ENCODE measurements at regions not wholly inside any gene's neighbourhood (a gene's known extent, or its start where the extent isn't known, plus 50 kb on each side); places are given as distances from the start of the nearest gene placed in this dataset.

- Histone ChIP-seq H3K4me3 (no peak overlapping the region), H3K36me3 (replicated peaks; ENCODE audit: insufficient read depth, low read depth) (no peaks in the 10 kb centered on the region), H3K79me2 (no peaks in the 10 kb centered on the region), H2AFZ (no peak overlapping the region), H3K27ac (no peak overlapping the region), H3K9me3 (ENCODE audit: low read depth) (no peaks in the 10 kb centered on the region), H4K20me1 (ENCODE audit: insufficient read depth, poor library complexity, severe bottlenecking) (no peaks in the 10 kb centered on the region), H3K9me2 (replicated peaks; ENCODE audit: insufficient read depth) (no peaks in the 10 kb centered on the region), H3K4me1 (ENCODE audit: insufficient read depth) (no peaks in the 10 kb centered on the region), H3K27me3 (peaks cover 23% of the 10 kb centered on the region), H3K4me2 (no peak overlapping the region)
- TF ChIP-seq CTCF (IDR thresholded peaks at IDR 0.05; ENCODE audit: poor library complexity), result no peak
- no peak for TF ChIP-seq EZH2phosphoT487 (IDR thresholded peaks at IDR 0.05; ENCODE audit: low read depth, severe bottlenecking, unreplicated experiment)
- TF ChIP-seq EZH2 (IDR thresholded peaks at IDR 0.05; ENCODE audit: borderline replicate concordance), result no peak
- WGBS (ENCODE audit: low lambda C conversion rate, missing lambda C conversion rate), result 97% methylated on average over 2 of the region's 2 CpGs
- no peak for DNase-seq (ENCODE audit: low spot score)
Measured at GRCh38 chr14:101681795-101682194, 79.7 kb upstream of the PPP2R5C start.

- H3K27me3 ChIP-seq, result peaks cover 26% of the 10 kb centered on the region
- no peak for TF ChIP-seq EZH2phosphoT487 (IDR thresholded peaks at IDR 0.05; ENCODE audit: low read depth, severe bottlenecking, unreplicated experiment)
- TF ChIP-seq CTCF (IDR thresholded peaks at IDR 0.05; ENCODE audit: poor library complexity), result no peak
- TF ChIP-seq EZH2 (IDR thresholded peaks at IDR 0.05; ENCODE audit: borderline replicate concordance), result no peak
Measured at GRCh38 chr14:101683365-101683764, 78.1 kb upstream of the PPP2R5C start.

GRCh38 chr14:101687756-101688546 lies 73.6 kb upstream of the PPP2R5C start:
- Histone ChIP-seq H3K79me2 (no peaks in the 10 kb centered on the region), H3K9me2 (replicated peaks; ENCODE audit: insufficient read depth) (no peaks in the 10 kb centered on the region), H3K27me3 (peaks cover 26% of the 10 kb centered on the region), H2AFZ (no peak overlapping the region), H4K20me1 (ENCODE audit: insufficient read depth, poor library complexity, severe bottlenecking) (no peaks in the 10 kb centered on the region), H3K4me2 (no peak overlapping the region), H3K27ac (no peak overlapping the region), H3K36me3 (replicated peaks; ENCODE audit: insufficient read depth, low read depth) (no peaks in the 10 kb centered on the region), H3K9me3 (ENCODE audit: low read depth) (no peaks in the 10 kb centered on the region), H3K4me3 (no peak overlapping the region), H3K4me1 (ENCODE audit: insufficient read depth) (no peaks in the 10 kb centered on the region)
- TF ChIP-seq EZH2phosphoT487 (IDR thresholded peaks at IDR 0.05; ENCODE audit: low read depth, severe bottlenecking, unreplicated experiment), result no peak
- no peak for TF ChIP-seq CTCF (IDR thresholded peaks at IDR 0.05; ENCODE audit: poor library complexity)
- no peak for TF ChIP-seq EZH2 (IDR thresholded peaks at IDR 0.05; ENCODE audit: borderline replicate concordance)
- 78% methylated on average over 6 of the region's 6 CpGs for WGBS (ENCODE audit: low lambda C conversion rate, missing lambda C conversion rate)
- no peak for DNase-seq (ENCODE audit: low spot score)

More at GRCh38 chr14:101683365-101683764, 78.1 kb upstream of the PPP2R5C start:
- Histone ChIP-seq H3K27ac (no peak overlapping the region), H2AFZ (no peak overlapping the region), H3K4me2 (no peak overlapping the region), H3K9me3 (ENCODE audit: low read depth) (no peaks in the 10 kb centered on the region), H3K36me3 (replicated peaks; ENCODE audit: insufficient read depth, low read depth) (no peaks in the 10 kb centered on the region), H3K4me1 (ENCODE audit: insufficient read depth) (no peaks in the 10 kb centered on the region), H3K9me2 (replicated peaks; ENCODE audit: insufficient read depth) (no peaks in the 10 kb centered on the region), H4K20me1 (ENCODE audit: insufficient read depth, poor library complexity, severe bottlenecking) (no peaks in the 10 kb centered on the region), H3K4me3 (no peak overlapping the region), H3K79me2 (no peaks in the 10 kb centered on the region)
- no peak for DNase-seq (ENCODE audit: low spot score)
- 82% methylated on average over 6 of the region's 6 CpGs for WGBS (ENCODE audit: low lambda C conversion rate, missing lambda C conversion rate)

All from hepatocyte (in vitro differentiated cells).